ENCODE measurements at regions not wholly inside any gene's neighbourhood (a gene's known extent, or its start where the extent isn't known, plus 50 kb on each side); places are given as distances from the start of the nearest gene placed in this dataset.

DNA sequence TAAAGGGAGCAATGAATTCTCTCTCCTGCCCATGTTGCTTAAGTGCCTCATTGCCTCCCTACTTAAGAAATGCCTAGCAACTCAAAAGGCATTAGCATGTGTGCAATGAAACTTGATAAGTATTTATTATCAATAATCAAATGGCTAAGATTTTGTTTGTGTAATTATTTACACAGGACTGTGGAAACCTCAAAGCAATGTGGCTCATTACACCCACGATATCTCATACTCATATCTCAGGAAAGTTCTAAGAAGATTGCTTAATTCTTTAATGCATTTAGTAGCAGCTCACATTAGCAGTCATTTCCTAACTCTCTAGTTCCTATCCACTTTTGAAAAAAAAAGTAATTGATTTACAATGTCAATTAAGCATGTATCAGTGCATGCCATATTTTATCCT, 253.3 kb downstream of the DUSP10 start:
- Mint-ChIP-seq H3K4me1 (ENCODE audit: low read depth, unreplicated experiment) (no peaks in the 10 kb centered on the region), H3K27ac (ENCODE audit: unreplicated experiment) (no peak overlapping the region), H3K4me3 (ENCODE audit: unreplicated experiment) (no peak overlapping the region), H3K36me3 (ENCODE audit: insufficient read depth, unreplicated experiment) (no peaks in the 10 kb centered on the region), H3K9me3 (ENCODE audit: unreplicated experiment) (no peaks in the 10 kb centered on the region), H3K27me3 (ENCODE audit: insufficient read depth, unreplicated experiment) (peaks cover 4% of the 10 kb centered on the region)
- BruUV-seq (replicated peaks) = no TSS peak
- Histone ChIP-seq H3K4me1 (no peaks in the 10 kb centered on the region), H3K9me3 (no peaks in the 10 kb centered on the region), H3K4me3 (ENCODE audit: low read depth, low read length) (no peak overlapping the region), H3K36me3 (ENCODE audit: control insufficient read depth, insufficient read depth, low read length) (no peaks in the 10 kb centered on the region), H3K27me3 (replicated peaks; ENCODE audit: control insufficient read depth, insufficient read depth, low read length) (no peaks in the 10 kb centered on the region)
- TF ChIP-seq CTCF (IDR thresholded peaks at IDR 0.05; ENCODE audit: insufficient read depth in 1 of 2, low read depth in 1 of 2, low read length in 1 of 2, severe bottlenecking in 1 of 2, unreplicated experiment in 1 of 2) = no peak
- no peak for DNase-seq
- intact Hi-C loops (cut with micrococcal nuclease; ENCODE audit: unreplicated experiment) = no loop called here
- ChIA-PET POLR2A (no interaction called here), CTCF (no interaction called here)

DNA sequence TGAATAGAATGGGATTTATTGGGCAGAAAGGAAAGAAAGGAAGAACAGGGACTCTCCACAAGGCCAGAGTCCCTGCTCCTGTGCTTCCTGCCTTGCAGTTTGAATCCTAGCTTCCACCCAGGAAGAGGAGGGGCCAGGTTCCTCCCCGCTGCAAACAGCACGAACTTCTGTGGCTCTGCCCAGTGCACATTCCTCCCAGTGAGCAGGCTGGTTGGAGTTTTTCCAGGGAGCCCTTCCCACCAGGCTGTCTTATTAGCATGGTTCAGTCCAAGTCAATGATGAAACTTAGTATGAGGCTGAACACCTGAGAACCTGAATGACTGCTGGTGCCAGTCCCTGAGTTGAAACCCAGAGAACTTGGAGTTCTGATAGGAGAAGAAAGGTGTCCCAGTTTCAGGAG, 247.2 kb downstream of the DUSP10 start:
- Mint-ChIP-seq H3K27ac (ENCODE audit: unreplicated experiment) (no peak overlapping the region), H3K9me3 (ENCODE audit: unreplicated experiment) (no peaks in the 10 kb centered on the region), H3K36me3 (ENCODE audit: insufficient read depth, unreplicated experiment) (no peaks in the 10 kb centered on the region), H3K27me3 (ENCODE audit: insufficient read depth, unreplicated experiment) (no peaks in the 10 kb centered on the region), H3K4me3 (ENCODE audit: unreplicated experiment) (no peak overlapping the region), H3K4me1 (ENCODE audit: low read depth, unreplicated experiment) (no peaks in the 10 kb centered on the region)
- Histone ChIP-seq H3K27me3 (replicated peaks; ENCODE audit: control insufficient read depth, insufficient read depth, low read length) (no peaks in the 10 kb centered on the region), H3K36me3 (ENCODE audit: control insufficient read depth, insufficient read depth, low read length) (no peaks in the 10 kb centered on the region), H3K4me3 (ENCODE audit: low read depth, low read length) (no peak overlapping the region), H3K9me3 (no peaks in the 10 kb centered on the region), H3K4me1 (no peaks in the 10 kb centered on the region)
- TF ChIP-seq CTCF (IDR thresholded peaks at IDR 0.05; ENCODE audit: insufficient read depth in 1 of 2, low read depth in 1 of 2, low read length in 1 of 2, severe bottlenecking in 1 of 2, unreplicated experiment in 1 of 2) = no peak
- no TSS peak for BruUV-seq (replicated peaks)
- CTCF ChIA-PET = no interaction called here
- DNase-seq = no peak
- intact Hi-C loops (cut with micrococcal nuclease; ENCODE audit: unreplicated experiment) = no loop called here
- POLR2A ChIA-PET = no interaction called here

GRCh38 chr1:221497046-221497445, 244.8 kb downstream of the DUSP10 start:
- intact Hi-C loops (cut with micrococcal nuclease; ENCODE audit: unreplicated experiment) = no loop called here
- Histone ChIP-seq H3K4me1 (no peaks in the 10 kb centered on the region), H3K4me3 (ENCODE audit: low read depth, low read length) (no peak overlapping the region), H3K9me3 (no peaks in the 10 kb centered on the region), H3K27me3 (replicated peaks; ENCODE audit: control insufficient read depth, insufficient read depth, low read length) (no peaks in the 10 kb centered on the region), H3K36me3 (ENCODE audit: control insufficient read depth, insufficient read depth, low read length) (no peaks in the 10 kb centered on the region)
- POLR2A ChIA-PET = no interaction called here
- H3K36me3 Mint-ChIP-seq (ENCODE audit: insufficient read depth, unreplicated experiment) = no peaks in the 10 kb centered on the region
- H3K9me3 Mint-ChIP-seq (ENCODE audit: unreplicated experiment) = no peaks in the 10 kb centered on the region
- H3K27me3 Mint-ChIP-seq (ENCODE audit: insufficient read depth, unreplicated experiment) = no peaks in the 10 kb centered on the region
- no TSS peak for BruUV-seq (replicated peaks)
- no peak overlapping the region for H3K4me3 Mint-ChIP-seq (ENCODE audit: unreplicated experiment)
- H3K4me1 Mint-ChIP-seq (ENCODE audit: low read depth, unreplicated experiment) = no peaks in the 10 kb centered on the region
- TF ChIP-seq CTCF (IDR thresholded peaks at IDR 0.05; ENCODE audit: insufficient read depth in 1 of 2, low read depth in 1 of 2, low read length in 1 of 2, severe bottlenecking in 1 of 2, unreplicated experiment in 1 of 2) = no peak
- no peak for DNase-seq
- no peak overlapping the region for H3K27ac Mint-ChIP-seq (ENCODE audit: unreplicated experiment)
- CTCF ChIA-PET = no interaction called here

Data from Caco-2 (cell line).